ENCODE measurements at regions not wholly inside any gene's neighbourhood (a gene's known extent, or its start where the extent isn't known, plus 50 kb on each side); places are given as distances from the start of the nearest gene placed in this dataset.
"Not testable (repeated sequence)": the region's sequence is repeated elsewhere in the genome, so short reads cannot be mapped to it uniquely, and the experiment has no call there.

DNA sequence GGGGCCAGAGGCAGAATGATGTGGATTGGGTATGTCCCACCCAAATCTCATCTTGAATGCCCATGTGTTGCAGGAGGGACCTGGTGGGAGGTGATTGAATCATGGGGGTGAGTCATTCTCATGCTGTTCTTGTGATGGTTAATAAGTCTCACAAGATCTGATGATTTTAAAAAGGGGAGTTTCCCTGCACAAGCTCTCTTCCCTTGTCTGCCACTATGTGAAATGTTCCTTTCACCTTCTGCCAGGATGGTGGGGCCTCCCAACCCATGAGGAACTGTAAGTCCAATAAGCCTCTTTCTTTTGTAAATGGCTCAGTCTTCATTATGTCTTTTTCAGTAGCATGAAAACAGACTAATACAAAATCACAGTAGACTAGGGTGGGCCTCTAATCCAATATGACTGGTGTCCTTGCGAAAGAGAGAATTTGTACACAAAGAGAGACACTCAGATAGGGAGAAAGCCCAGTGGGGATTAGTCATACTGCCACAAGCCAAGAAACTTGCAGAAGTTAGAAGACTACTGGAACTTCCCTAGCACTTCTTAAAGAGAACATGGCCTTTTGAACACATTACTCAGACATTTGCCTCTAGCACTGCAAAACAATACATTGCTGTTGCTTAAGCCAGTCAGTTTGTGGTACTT, 68.4 kb downstream of the ANXA1 start:
- DNase-seq = no peak

DNA sequence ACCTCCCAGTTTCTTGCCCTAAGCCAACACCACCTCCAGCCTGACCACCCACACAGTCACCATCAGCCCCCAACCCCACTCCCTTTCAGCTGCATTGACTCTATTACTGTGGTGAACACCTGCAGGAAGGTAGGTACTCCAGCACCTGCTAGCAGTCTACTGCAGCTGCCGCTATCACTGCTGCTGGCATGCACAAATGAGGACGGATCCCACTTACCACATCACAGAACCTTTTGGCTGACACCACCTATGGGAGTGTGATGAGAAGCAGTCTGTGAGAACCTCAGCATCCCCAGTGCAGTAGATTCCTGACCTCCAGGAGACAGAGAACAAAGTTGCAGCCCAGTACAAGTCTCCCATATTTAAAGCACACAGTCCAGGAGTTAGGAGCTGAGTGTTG, 71.9 kb downstream of the ANXA1 start:
- no peak for DNase-seq

DNA sequence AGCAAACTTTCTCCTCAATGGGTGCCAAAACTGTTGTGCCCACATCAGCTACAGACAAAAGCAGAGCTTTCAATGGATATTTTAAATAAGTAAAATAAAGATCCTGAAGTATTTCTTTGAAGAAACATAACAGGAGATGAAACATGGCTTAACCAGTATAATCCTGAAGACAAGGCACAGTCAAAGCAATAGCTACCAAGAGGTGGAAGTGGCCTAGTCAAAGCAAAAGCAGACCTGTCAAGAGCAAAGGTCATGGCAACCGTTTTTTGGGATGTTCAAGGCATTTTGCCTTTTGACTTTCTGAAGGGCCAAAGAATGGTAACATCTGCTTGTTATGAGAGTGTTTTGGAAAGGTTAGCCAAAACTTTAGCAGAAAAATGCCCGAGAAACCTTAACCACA, 77.9 kb downstream of the ANXA1 start:
- DNase-seq = no peak

DNA sequence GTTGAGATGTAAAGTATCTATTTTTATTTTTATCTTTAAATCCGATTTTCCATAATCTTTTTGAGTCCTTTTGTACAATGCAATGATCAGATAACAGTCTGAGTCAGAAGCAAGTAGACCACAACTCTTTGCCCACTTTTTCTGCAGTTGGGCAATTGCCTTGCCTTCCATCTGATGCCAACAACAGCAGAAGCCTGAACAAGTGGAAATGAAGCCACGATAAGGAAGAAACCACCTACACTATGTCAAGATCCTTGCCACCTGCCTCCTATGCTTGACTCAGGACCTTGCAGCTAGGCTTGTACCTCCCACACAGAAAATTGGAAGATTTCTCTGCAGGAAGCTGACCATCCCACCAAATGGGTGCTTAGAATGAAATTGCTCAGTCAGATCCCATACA, 78.6 kb downstream of the ANXA1 start:
- no peak for DNase-seq

DNA sequence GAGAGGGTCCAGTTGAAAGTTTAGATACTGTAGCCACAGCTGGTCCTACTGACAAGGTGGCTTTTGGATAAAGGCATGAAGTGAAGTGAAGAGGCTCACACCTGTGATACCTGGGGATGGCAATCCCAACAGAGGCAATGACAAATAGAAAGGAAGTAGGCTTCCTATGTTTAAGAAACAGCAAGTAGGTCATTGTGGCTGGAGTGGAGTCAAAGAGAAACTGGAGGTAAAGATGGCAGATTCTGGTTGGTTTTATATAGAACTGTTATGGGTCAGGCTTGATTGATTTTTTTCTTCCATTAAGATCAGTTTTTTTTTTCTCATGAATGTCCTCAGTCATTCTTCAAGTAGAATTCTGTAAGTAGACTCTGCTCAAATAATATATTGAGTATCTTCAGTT, 79.5 kb downstream of the ANXA1 start:
- no peak for DNase-seq

DNA sequence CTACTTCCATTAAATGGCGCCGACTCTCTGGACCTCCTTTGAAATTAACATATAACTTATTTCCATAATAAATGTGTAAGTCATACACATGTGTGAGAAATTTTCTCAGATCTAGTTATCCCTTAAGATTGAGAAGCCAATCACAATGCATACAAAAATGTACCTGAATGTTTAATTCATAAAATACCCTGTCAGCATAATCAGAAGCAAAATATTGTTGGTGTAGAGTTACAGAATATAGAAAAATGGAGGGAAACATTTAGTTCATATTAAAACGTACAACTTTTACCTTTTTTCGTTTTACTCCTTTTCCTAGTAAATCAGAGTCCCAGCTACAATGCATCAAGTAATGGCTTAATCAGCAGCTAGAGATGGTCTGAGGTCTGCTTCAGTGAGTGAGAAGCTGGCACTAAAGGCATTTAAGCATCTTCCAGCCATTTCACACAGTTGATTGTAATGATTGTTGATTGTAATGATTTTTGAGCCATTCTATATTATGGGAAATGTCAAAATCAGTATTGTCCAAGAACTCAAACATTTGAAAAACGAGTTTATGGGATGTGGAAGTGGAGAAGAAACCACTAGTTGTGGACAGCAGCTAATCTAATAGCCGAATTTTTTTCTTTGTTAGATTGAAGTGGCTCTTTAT, 81.8 kb downstream of the ANXA1 start:
- no peak for DNase-seq

DNA sequence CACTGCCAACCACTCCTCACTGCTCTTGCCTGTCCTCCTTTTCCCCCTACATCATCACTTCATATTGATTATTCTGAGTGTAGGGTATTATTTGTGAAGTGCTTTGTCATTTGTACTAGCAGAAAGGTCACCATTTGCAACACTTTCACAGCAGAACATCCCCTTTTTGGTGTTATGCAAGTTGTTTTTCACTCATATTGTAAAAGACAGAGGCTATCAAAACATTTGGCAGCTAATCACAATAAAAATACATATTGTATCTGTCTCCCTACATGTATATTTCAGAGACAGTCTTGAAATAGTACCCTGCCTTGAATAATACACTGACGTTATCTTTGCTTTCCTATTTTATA, 82.3 kb downstream of the ANXA1 start:
- DNase-seq = no peak

DNA sequence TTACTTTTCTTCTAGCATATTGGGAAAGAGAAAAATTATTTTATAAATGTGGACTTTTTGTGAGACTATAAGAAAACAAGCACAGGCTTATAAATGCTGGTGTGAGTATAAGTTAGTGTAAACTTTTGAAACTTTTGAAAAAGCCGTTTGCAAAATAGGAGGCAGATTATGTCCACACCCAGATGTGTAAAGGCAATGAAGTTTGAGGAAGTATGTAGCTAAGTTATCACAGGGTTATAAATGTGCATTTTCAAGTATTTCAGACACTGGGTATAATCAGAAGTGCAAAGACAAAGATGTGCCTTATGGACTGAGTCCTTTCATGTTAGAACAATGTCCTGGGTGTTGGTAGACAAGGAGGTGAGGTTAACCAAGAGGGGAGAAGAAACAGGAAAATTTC, 85.5 kb downstream of the ANXA1 start:
- no peak for DNase-seq

DNA sequence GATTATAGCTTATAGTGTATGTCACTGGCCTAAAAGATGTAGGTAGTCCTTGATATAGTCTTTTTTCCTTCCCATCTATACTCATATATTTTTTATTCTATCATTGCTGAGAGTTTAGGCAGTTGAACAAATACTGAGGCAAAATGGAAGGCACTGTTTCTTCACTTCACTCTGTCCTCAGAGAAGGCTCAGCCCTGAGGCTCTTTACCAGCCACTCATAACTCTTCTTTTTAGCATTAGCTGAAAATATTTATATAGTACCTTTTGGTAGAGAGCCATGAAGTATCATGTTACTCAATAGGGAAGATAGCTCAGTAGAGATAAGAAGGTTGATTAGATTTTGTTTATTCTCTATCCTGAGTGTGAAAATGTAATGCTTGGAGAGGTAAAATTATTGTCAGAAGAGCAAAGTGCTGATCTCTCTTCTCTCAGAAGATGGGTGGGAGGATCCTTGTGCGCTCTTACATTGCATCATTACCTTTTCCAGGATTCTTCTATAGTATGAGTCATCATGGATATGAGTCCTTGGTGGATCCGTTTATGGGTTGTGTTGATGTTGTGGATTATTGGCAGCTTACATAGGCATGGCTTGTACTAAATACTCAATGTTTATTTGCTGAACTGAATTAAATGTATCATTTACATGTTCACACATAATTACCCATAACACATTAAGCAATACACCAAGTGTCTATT, 88.1 kb downstream of the ANXA1 start:
- DNase-seq = no peak

DNA sequence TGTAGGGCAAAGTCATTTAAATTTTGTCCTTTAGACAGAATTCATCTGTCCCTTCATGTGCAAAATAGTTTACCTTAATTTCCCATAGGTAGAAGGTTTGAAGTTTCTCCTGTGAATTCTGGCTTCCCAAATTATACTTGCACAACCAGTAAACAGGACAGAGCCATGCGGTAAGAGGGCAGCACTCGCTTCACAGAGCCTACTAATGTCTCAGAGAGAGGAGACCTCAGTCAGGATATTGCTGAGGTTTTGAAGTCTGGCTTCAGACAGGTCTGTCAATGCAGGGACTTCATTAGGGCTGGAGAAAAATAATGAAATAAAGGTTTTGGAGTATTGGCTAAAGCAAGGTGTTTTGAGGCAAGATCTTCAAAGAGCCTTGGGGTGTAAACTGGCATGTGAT, 91.4 kb downstream of the ANXA1 start:
- no peak for DNase-seq

DNA sequence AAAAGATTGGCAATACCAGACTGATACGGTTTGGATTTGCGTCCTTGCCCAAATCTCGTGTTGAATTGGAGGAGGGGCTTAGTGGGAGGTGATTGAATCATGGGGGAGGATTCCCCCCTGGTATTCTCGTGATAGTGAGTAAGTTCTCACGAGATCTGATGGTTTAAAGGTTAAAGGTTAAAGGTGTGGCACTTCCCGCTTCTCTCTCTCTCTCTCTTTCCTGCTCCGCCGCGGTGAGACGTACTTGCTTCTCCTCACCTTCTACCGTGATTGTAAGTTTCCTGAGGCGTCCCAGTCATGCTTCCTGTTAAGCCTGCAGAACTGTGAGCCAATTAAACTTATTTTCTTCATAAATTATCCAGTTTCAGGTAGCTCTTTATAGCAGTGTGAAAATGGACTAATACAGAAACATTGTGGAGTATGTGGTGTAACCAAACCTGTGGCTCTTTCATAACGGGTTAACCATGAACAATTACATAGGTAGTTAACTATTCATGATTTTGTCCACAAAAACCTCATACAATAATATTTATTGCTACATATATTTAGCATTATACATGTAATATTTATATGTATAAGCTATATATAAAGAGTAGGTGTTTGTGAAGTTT, 107.5 kb downstream of the ANXA1 start:
- DNase-seq = no peak

DNA sequence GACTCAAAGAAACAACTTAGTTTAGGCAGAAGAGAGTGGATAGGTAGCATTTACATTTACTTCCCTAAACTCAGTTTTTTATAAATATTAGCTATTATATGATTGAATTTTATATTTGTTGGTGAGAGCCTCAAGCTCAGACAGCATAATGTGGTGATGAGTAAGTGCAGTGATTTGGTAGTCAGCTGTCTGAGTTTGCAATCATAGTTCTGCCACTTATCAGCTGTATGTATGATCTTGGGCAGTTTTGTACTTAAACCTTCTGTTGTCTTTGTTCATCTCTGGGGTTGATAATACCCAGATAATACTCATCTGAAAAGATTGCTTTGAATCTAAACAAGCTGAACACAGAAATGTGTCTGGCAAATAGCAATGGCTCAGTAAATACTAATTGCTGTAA, 108.8 kb downstream of the ANXA1 start:
- DNase-seq = no peak

DNA sequence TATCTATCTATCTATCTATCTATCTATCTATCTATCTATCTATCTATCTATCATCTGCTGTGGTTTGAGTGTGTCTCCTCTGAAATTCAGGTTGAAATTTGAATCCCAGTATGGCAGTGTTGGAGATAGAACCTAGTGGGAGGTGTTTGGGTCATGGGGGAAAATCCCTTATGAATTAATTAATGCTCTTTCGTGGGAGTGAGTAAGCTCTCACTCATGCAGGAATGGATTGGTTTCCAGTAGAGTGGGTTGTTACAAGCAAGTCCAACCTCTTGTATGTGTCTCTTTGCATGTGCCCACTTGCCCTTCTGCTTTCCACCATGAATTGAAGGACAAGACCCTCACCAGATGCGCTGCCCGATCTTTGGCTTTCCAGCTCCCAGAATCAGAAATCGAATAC, 113.0 kb downstream of the ANXA1 start:
- no peak for DNase-seq

DNA sequence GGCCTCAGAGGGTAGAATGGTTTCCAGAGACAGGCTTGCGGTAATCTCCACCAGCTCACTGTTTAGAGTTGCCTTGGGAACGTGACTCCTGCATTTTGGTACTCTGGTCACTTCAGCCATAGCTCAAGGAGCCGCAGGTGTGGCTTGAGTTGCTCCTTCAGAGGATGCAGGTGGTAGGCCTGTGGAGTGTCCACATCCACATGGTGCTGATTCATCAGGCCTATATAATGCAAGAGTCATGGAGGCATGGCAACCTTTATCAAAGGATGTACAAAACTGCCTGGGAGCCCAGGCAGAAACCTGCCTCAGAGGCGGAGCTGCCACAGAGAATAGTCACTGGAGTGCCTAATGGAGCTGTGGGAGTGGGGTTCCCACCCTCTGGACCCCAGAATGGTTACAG, 114.2 kb downstream of the ANXA1 start:
- no peak for DNase-seq

DNA sequence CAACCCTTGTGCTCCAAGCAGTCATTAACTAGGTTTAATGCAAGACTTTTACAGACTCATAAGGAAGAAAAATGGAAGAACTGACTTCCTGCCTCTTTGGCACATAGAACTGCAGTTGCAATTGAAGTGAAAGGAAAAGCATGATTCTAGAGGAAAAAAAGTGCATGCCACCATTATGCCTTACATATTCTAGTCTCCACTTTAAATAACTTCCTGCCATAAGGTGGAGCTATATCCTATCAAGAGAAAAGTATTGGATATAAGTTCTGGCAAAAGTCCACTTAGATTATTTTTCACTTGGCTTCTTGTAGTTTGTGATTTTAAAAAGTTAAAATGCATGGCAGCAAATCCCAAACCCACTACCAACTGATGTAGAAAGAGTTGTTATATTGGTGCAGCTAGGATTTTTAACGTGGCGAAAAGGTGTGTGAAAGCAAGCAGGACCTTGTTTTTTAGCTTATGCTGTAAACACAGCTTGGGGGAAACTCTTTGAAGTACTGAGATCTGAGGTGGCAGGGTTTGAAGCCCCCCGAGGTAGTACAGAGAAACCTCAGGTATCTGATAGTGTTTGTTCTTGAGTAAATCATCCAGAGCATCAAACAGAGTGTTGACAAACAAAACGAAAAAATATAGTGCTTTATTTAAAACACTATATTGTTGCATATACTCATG, 117.9 kb downstream of the ANXA1 start:
- DNase-seq = no peak

DNA sequence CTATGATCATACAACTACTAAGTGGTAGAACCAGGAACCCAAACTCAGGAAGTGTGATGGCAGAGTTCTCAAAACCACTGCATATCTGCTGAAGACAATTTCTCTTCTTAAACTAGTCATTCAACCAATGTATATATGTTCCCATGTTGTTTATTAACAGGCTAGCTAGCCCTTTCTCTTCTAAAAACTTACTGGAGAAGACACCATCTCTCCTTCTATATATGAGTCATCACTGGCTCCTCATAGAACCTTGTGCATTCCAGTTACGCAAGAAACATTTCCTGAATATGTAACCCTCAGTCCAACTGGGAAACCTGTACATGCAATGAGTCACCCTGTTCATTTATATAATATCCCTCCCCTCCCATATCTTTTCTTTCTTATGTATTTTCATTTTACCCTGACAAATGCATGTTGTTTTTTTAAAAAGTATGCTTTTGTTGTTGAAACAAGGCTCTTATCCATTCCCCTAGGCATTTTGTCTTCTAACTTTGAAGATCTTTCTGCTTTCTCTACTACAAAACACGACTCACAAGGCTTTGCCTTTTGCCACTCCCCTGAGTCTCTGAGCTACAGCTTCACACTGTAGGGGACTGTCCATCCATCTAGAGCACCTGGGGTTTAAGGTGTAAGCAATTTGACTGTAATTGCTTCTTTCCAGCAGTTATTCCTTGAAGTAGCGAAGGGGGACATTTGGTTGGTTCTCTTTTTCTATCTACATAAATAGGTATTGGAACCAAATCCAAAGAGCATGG, 119.5 kb downstream of the ANXA1 start:
- DNase-seq = no peak

DNA sequence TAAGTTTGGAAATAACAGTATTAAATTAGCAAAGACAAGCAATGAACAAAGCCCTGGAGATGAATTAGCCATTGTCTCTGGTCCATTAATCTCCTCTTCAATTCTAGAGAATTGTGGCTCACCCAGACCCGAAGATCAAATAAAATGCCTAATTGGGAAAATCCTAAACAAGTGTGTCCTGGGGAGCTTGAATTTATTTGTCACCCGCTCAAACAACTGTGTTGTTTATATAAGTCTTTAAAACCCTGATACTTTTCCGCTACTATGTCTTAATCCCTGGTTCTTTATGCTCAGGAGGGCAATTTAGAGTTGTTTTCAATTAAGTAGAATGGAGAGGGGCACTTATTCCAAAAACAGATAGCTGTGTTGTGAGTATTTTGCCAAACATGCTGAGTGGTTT, 128.4 kb downstream of the ANXA1 start:
- no peak for DNase-seq

DNA sequence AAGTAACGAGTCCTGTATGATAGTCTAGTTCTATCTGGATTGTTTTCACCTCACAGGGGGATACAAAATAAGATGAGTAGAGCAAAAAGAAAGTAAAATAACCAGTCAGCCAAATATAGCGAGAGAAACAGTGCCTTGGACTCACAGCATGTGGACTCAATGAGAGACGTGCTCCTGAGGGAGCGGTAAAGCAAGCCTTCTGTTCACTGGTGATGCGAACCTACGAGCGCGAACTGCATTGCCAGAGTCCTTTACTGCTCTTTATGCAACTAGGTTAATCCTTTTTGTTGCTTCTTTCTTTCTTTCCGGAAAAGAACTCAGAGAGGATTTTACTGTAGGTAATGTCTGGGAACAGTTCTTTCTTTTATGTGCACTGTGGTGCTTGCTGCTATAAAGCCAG, 132.7 kb downstream of the ANXA1 start:
- no peak for DNase-seq

DNA sequence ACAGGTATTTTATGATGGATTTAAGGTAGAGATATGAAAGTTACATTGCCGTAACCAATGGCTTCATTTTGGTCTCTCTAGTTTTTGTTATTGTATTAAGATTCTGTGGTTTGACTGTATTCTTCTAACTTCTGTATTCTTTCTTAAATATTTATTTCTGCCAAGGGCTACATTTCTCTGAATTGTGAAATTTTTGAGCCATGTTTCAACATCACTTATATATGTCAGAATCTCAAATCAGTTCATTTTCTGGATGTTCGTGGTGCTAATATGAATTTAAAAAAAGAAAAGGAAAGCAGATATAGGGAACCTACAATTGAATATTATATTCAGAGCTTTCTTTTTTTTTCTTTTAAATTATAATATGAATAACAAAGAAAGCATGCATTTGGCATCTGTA, 142.7 kb downstream of the ANXA1 start:
- no peak for DNase-seq

DNA sequence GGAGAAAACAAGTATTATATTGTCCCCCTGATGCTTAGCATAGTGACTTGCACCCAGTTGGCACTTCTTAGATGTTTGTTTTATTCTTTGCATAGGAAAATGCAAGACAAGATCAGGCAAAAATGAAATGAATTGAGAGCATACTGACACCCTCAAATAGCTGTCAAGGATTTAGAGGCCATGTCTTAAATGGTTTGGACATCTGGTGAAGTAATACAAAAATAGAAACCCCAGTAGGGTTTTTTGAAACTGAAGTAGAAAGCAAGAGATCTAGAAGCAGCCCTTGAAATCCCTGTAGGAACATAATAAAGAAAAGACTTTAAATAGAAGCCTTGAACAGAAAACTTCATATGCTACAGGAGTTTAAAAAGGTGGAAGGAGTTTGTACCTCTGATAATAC, 174.3 kb downstream of the ANXA1 start:
- no peak for DNase-seq

DNA sequence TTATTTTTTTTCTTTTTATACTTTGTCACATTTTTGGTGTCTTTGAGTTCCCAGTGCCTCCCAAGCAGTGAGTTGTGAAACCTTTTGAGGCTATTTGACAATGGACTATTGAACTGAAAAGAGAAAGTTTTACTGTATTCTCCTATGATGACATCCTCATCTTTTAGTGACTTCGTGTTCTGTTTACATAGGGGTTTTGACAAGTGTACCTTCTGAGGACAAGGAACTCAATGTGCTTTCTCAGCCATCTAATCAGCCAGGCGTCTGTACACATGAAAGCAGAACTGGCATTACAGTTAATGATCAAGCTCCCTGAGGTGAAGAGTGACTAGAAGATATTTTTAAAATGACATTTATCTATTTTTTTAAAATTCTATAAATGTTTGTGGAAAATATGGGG, 175.5 kb downstream of the ANXA1 start:
- DNase-seq = no peak

DNA sequence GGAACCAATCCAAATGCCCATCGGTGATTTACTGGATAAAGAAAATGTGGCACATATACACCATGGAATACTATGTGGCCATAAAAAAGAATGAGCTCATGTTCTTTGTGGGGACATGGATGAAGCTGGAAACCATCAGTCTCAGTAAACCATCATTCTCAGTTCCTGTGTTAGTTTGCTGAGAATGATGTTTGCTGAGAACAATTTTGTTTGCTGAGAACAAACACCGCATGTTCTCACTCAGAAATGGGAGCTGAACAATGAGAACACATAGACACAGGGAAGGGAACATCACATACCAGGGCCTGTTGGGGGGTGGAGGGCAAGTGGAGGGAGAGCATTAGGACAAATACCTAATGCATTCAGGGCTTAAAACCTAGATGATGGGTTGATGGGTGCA, 185.5 kb downstream of the ANXA1 start:
- DNase-seq = not testable (repeated sequence)

DNA sequence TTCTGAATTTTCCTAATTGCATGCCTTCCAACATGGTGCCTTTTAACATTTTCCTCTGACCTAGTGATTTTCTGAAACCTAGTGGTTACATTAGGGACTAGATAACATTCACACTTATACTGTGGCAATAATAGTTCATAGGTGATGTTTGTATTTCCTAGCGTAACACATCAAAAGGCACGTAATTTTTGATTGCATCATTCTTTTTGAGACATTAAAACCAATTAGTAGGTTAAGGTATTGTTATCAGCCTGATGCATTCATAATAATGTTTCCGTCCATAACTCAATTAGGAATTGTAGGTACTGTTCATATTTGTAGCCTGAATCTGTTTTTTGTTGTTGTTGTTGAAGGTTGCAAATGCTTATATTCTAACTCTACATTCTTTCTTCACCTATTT, 192.4 kb downstream of the ANXA1 start:
- DNase-seq = no peak
